Astrocyte (in vitro differentiated cells and primary cell): ENCODE measurements at regions not wholly inside any gene's neighbourhood (a gene's known extent, or its start where the extent isn't known, plus 50 kb on each side); places are given as distances from the start of the nearest gene placed in this dataset.

Experiments
- EZH2 ChIP-seq: IDR thresholded peaks from 2 replicates; pipeline ENCODE4 v1.6.1; 2012; ENCODE audit warnings: mild to moderate bottlenecking, low read length, inconsistent platforms; ENCODE audit not compliant: insufficient read depth
- TF ChIP-seq, protein P1 (sequence below): IDR thresholded peaks from 2 replicates; pipeline ENCODE4 v1.5.1; 2011; ENCODE audit warnings: low read depth, mild to moderate bottlenecking, inconsistent platforms, low read length, moderate library complexity; ENCODE audit not compliant: insufficient read depth

DNA sequence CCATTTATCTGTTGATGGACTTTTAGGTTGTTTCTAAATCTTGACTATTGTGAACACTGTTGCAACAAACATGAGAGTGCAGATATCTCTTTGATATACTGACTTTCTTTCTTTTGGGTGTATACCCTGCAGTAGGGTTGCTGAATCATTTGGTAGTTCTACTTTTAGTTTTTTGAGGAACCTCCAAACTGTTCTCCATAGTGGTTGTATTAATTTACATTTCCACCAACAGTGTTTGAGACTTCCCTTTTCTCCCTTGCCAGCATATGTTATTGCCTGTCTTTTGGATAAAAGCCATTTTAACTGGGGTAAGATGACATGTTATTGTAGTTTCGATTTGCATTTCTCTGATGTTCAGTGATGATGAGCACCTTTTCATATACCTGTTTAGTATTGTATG is 330.0 kb downstream of the DDX10 start:
- TF ChIP-seq, protein P1, sequence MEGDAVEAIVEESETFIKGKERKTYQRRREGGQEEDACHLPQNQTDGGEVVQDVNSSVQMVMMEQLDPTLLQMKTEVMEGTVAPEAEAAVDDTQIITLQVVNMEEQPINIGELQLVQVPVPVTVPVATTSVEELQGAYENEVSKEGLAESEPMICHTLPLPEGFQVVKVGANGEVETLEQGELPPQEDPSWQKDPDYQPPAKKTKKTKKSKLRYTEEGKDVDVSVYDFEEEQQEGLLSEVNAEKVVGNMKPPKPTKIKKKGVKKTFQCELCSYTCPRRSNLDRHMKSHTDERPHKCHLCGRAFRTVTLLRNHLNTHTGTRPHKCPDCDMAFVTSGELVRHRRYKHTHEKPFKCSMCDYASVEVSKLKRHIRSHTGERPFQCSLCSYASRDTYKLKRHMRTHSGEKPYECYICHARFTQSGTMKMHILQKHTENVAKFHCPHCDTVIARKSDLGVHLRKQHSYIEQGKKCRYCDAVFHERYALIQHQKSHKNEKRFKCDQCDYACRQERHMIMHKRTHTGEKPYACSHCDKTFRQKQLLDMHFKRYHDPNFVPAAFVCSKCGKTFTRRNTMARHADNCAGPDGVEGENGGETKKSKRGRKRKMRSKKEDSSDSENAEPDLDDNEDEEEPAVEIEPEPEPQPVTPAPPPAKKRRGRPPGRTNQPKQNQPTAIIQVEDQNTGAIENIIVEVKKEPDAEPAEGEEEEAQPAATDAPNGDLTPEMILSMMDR, result no peak
- TF ChIP-seq EZH2, result no peak
